GM21423 (cell line): ENCODE measurements at regions not wholly inside any gene's neighbourhood (a gene's known extent, or its start where the extent isn't known, plus 50 kb on each side); places are given as distances from the start of the nearest gene placed in this dataset.

ENCODE experiments used
- ATAC-seq: cut with Tn5 transposase; IDR thresholded peaks from one replicate; pipeline ENCODE4 v1.9.1; 2021; ENCODE audit warnings: mild to moderate bottlenecking, moderate library complexity; ENCODE audit not compliant: unreplicated experiment

GRCh38 chr3:192077795-192078497 lies 617.0 kb downstream of the PYDC2 start:
- ATAC-seq, result no peak

- no peak for ATAC-seq
Observed at GRCh38 chr3:192079098-192079497, 618.1 kb downstream of the PYDC2 start.

GRCh38 chr3:192080336-192080735 lies 619.4 kb downstream of the PYDC2 start:
- no peak for ATAC-seq

GRCh38 chr3:192082730-192083660 lies 622.0 kb downstream of the PYDC2 start:
- ATAC-seq, result peak; percentile 84
